Activated CD8-positive, alpha-beta memory T cell treated with anti-CD3 and anti-CD28 coated beads for 1 hour (primary cell): ENCODE measurements at regions not wholly inside any gene's neighbourhood (a gene's known extent, or its start where the extent isn't known, plus 50 kb on each side); places are given as distances from the start of the nearest gene placed in this dataset.
"Not testable (repeated sequence)": the region's sequence is repeated elsewhere in the genome, so short reads cannot be mapped to it uniquely, and the experiment has no call there.

Experiments used
- DNase-seq, 2 donors: peaks; one replicate each; pipeline ENCODE4 v3.0.0-alpha.2; 2020; ENCODE audit warnings: low read depth in 1 of 2; ENCODE audit errors: extremely low read depth in 1 of 2

- DNase-seq: not testable (repeated sequence)
Observed at GRCh38 chr16:29138698-29139097, 153.8 kb downstream of the LAT start.

- DNase-seq: not testable (repeated sequence)
Observed at GRCh38 chr16:29137894-29138662, 153.2 kb downstream of the LAT start.

- not testable (repeated sequence) for DNase-seq
Observed at GRCh38 chr16:29137461-29137860, 152.6 kb downstream of the LAT start.

- not testable (repeated sequence) for DNase-seq
Observed at GRCh38 chr16:29136916-29137315, 152.1 kb downstream of the LAT start.

GRCh38 chr16:29136046-29136696 lies 151.3 kb downstream of the LAT start:
- not testable (repeated sequence) for DNase-seq

GRCh38 chr16:29135098-29135497 lies 150.2 kb downstream of the LAT start:
- DNase-seq: not testable (repeated sequence)

- DNase-seq: not testable (repeated sequence)
Observed at GRCh38 chr16:29133681-29134430, 149.0 kb downstream of the LAT start.

GRCh38 chr16:29132869-29133268 lies 148.0 kb downstream of the LAT start:
- DNase-seq: not testable (repeated sequence)

GRCh38 chr16:29132444-29132843 lies 147.6 kb downstream of the LAT start:
- DNase-seq: not testable (repeated sequence)

- DNase-seq: not testable (repeated sequence)
Observed at GRCh38 chr16:29130901-29131851, 146.3 kb downstream of the LAT start.

GRCh38 chr16:29130131-29130711 lies 145.4 kb downstream of the LAT start:
- not testable (repeated sequence) for DNase-seq

GRCh38 chr16:29129458-29130038 lies 144.7 kb downstream of the LAT start:
- not testable (repeated sequence) for DNase-seq

- DNase-seq: not testable (repeated sequence)
Observed at GRCh38 chr16:29128732-29129457, 144.0 kb downstream of the LAT start.

GRCh38 chr16:29127806-29128420 lies 143.1 kb downstream of the LAT start:
- DNase-seq: not testable (repeated sequence)

GRCh38 chr16:29126616-29127015 lies 141.8 kb downstream of the LAT start:
- DNase-seq: no peak

GRCh38 chr16:29126057-29126494 lies 141.2 kb downstream of the LAT start:
- DNase-seq: no peak

GRCh38 chr16:29124828-29125227 lies 140.0 kb downstream of the LAT start:
- DNase-seq: no peak

- DNase-seq: not testable (repeated sequence)
Observed at GRCh38 chr16:29124162-29124561, 139.3 kb downstream of the LAT start.
